GM19395 (cell line): ENCODE measurements at regions not wholly inside any gene's neighbourhood (a gene's known extent, or its start where the extent isn't known, plus 50 kb on each side); places are given as distances from the start of the nearest gene placed in this dataset.

Experiments
- ATAC-seq: cut with Tn5 transposase; IDR thresholded peaks from one replicate; pipeline ENCODE4 v1.9.1; 2021; ENCODE audit warnings: mild to moderate bottlenecking, moderate library complexity; ENCODE audit not compliant: unreplicated experiment

DNA sequence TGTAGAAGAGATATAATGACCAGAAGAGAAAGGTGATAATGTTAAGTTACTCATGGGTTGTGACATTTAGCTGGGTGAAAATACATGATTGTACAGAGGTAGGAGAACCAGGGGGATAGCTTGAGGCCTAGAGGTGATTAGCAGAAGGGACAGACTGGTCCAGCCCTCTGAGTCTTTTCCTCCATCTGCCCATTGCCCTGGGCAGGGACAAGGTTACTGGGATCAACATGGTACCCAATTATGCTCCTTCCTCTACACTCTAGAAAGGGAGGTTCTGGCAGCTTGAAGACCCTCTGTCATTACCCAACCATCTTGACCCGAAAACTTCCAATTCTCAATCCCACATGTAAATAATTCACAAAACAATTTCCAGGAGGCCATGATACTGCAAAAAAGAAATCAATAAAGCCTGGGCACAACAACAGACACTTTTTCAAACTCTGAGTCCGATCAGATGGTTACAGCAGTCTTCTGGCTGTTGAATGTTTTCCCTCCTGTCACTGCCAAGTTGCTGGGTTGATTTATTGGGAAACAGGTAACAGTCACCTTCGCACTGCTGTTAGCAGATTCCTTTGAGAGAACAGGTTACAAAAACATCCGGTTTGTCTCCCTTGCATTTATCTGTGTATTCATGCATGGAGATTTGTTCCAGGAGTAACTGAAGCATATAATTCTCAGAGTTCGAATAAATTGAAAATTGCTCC, 239.1 kb upstream of the HTR2A start:
- ATAC-seq, result no peak

DNA sequence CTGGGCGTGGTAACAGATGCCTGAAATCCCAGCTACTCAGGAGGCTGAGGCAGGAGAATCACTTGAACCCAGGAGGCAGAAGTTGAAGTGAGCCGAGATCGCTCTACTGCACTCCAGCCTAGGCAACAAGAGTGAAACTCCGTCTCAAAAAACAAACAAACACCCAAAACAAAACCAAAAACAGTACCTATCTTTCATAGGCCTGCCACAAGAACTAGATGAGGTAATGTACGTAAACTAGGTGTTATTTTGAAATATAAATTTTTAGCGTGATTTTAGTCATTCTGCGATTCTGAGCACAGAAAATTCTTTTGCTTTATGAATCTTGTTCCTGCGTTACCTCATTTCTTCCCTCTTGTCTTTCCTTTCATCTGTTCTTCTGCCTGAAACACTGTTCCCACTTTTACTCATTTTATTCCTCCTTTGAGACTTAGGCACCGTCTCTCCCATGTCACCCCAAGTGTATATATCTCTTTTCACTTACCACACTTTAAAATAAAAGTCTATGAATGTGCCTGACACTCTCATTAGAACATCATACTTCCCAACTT, 238.2 kb upstream of the HTR2A start:
- ATAC-seq, result no peak

DNA sequence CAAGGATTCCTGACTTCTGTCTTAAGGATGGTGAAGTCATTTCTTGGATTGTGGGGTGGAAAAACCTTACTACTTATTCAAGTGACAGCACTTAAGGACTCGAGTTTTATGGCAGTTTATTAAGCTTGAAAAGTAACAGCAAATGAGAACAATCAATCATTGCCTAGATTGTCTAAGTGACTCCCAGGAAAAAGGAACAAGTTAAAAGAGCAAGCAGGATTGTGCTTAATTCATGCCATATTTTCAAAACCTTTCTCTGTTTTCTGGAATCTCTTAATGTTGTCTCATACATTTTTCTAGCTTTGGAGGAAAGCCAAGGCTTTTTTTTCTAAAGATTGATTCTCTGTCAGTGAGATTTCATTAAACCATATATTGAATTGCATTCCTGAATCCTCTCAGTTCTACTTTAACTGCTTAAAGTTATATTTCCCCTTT, 236.2 kb upstream of the HTR2A start:
- ATAC-seq, result no peak

GRCh38 chr13:47129461-47129860, 232.6 kb upstream of the HTR2A start:
- ATAC-seq, result no peak

- ATAC-seq, result no peak
Observed at GRCh38 chr13:47126432-47126831, 229.6 kb upstream of the HTR2A start.

GRCh38 chr13:47121092-47121763, 224.4 kb upstream of the HTR2A start:
- no peak for ATAC-seq

GRCh38 chr13:47120282-47120681, 223.4 kb upstream of the HTR2A start:
- ATAC-seq, result no peak

DNA sequence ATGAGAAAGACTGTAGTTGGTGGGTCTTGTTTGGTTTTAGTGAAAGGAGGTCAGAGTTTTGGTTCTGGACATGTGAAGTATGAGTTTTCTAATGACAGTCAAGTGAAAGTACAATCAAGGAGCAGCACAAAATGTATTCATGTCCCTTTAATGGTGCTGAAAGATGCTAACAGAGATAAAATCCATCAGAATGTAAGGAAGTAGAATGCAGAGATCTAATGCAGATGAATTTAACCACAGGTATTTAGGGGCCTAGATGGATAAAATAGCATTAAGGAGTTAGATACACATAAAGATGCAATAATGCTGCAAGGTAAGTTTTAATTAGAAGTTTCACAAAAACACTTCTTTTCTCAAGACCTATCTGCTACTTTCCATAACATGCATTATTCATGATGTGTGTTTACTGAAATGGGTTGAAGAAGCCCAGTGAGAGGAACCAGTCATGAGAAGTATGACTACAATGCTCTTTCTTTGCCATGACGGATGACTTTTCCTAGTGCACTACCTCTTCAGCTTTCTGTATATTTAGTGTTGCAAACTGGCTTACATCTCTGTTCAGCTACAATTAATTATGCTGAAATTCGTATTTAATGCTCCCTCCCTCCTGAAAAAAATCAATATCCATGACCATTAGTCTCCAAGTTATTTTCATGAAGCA, 222.9 kb upstream of the HTR2A start:
- ATAC-seq, result no peak

DNA sequence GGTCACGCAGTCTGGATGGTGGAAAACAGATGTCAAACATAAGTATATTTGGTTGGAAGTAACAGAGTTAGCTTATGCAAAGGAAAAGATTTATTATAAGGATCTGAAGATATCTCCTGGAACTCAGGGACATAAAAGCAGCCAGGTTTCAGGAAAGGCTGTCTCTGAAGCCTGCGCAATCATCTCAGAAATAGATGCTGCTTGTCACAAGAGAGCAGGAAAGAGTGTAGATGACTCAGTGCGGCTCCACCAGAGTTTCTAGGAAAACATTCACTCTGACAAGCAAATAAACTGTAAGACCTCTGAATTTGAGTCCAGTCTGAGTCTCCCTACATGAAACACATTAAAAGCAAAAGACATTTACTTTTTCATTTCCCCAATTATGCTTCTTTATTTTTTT, 220.4 kb upstream of the HTR2A start:
- ATAC-seq, result no peak

GRCh38 chr13:47114030-47114429, 217.2 kb upstream of the HTR2A start:
- ATAC-seq, result no peak

DNA sequence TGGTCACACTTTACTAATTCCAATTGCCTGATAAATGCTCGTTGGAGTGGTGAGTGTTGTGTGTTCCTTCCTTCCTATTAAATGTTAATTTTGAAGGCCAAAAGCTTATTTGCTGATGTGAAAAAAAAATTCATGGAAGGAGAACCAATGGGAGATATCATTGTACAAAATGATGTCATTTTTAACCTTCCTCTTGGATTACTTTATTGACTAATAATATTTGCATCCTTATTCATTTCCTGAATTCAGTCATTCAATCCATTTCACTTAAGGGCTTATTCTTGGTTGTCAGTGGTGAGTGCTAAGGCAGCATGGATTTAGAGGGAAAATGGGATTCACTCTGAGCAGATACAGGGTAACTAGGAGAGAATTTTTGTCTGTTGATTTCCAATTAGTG, 216.0 kb upstream of the HTR2A start:
- no peak for ATAC-seq

DNA sequence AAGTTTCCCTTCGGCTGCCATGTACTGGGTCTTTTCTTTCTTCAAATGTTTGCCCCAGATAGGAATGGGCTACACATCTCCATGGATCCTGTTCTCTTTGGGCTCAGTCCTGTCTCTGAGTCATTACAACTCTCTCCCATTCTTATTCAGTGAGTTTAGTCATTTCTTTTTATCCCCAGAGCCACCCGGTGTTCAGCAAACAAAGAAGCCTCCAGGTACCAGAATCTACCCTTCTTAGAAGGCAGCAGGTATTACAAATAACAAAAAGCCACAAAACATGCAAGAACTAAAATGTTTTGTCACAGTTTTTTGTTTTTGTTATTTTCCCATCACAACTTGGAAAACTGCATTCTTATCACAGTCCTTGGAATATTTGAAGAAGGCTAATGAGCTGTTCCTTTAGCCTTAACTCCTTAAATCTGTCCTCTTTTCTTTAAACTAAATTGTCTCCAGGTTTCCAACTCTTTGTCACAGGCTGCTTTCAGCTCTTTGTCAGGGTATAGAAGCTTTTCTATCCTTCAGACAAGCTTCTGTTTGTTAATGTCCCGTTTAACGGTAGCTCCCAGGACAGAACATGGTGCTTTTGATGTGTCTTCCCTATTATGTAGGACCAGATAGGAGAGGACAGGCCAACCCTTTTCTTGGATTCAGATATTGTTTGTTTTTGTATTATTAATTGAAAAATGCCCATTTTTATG, 215.5 kb upstream of the HTR2A start:
- ATAC-seq, result no peak

- no peak for ATAC-seq
Observed at GRCh38 chr13:47111499-47111898, 214.6 kb upstream of the HTR2A start.

GRCh38 chr13:47110833-47111240, 214.0 kb upstream of the HTR2A start:
- ATAC-seq, result no peak

GRCh38 chr13:47110141-47110540, 213.3 kb upstream of the HTR2A start:
- no peak for ATAC-seq

GRCh38 chr13:47109028-47109427, 212.2 kb upstream of the HTR2A start:
- peak; percentile 88 for ATAC-seq

DNA sequence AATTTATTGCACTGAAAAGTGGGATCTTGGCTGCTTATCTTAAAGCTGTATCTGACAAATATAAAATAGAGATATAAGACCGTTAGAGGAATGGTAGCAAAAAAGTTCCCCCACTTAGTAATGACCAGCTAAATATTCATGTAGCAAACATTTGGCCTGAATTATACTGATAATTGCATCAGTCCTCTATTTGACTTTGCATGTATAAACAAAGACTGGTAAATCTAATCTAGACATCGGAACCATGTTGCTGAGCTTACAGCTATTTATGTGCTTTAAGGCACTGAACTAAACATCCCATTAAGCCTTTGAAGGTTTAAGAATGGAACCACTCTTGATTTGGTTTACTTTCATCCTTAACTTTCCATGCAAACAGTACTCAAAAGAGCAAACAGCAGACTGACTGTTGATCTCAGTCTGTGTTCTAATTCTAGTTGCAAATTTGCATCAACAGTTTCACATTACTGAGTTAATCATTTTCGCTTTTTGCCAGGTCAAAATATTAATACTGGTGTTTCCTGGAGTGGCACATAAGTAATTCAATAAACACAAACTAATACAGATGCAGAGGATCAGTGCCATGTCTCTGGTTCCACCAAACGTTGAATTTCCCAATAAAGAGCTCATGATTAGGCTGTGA, 203.5 kb upstream of the HTR2A start:
- peak; percentile 95 for ATAC-seq

GRCh38 chr13:47094734-47095434, 198.0 kb upstream of the HTR2A start:
- ATAC-seq, result peak; percentile 96

DNA sequence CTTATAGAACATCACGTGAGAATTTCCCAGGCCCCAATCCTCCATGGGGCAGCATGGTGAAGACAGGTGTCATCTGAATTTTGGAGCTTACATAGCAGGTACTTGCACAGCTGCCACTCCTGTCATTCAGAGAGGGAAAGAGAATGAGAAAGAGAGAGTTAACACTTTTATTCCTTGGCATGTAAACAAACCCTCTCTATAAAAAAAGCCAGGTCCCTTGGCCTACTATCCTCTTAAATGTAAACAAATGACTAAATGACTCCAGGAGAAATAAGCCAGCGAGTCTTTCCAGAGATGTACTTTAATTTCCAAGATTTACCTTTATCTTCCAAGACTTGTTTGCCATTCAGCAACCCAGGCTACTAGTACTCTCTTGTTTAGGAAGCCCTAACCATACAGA, 195.3 kb upstream of the HTR2A start:
- no peak for ATAC-seq

DNA sequence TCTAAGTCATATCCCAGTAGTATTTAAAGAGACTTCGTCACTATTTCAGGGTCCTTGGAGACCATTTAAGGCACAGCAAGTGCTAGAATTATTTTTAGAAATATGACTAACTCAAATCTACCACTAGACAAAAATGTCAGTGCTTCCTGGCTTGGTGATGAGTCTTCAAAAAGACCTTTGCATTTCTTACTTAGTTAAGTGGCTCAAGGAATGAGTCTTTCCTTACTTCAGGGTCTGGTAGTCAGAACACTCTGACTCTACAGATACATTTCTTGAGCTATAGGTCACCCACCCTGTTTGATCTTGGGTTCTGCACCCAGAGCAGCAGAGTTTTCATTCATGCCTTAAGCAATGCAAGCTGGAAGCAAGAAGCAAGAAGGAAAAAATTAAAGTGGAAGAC, 191.0 kb upstream of the HTR2A start:
- no peak for ATAC-seq
